ENCODE measurements at regions not wholly inside any gene's neighbourhood (a gene's known extent, or its start where the extent isn't known, plus 50 kb on each side); places are given as distances from the start of the nearest gene placed in this dataset.
"Not testable (repeated sequence)": the region's sequence is repeated elsewhere in the genome, so short reads cannot be mapped to it uniquely, and the experiment has no call there.

- H3K27ac ChIP-seq = no peak overlapping the region
- no peaks in the 10 kb centered on the region for H3K4me1 ChIP-seq
- no peaks in the 10 kb centered on the region for H3K36me3 ChIP-seq
- H3K4me3 ChIP-seq = no peak overlapping the region
- no peak for TF ChIP-seq Cebpa-rat (IDR thresholded peaks at IDR 0.05)
- H3K9me3 ChIP-seq (replicated peaks in 1 of 11) = peaks cover 25 to 76% (median 49%) of the 10 kb centered on the region in 11 experiments; a peak in 19 of 22 replicates
- no peak overlapping the region for H3K9ac ChIP-seq
- no peaks in the 10 kb centered on the region for H4K20me1 ChIP-seq
- H3K27me3 ChIP-seq = no peaks in the 10 kb centered on the region
- H3K4me2 ChIP-seq = no peak overlapping the region
These were observed 1686.8 kb downstream of the TP53TG3F start for GRCh38 chr16:35146031-35146710.

GRCh38 chr16:35146723-35147458 is 1687.5 kb downstream of the TP53TG3F start:
- no peak overlapping the region for H3K4me2 ChIP-seq
- H3K36me3 ChIP-seq = no peaks in the 10 kb centered on the region
- no peaks in the 10 kb centered on the region for H3K4me1 ChIP-seq
- H3K9me3 ChIP-seq (replicated peaks in 1 of 11) = peaks cover 25 to 72% (median 49%) of the 10 kb centered on the region in 11 experiments; a peak in 19 of 22 replicates
- H4K20me1 ChIP-seq = no peaks in the 10 kb centered on the region
- H3K27me3 ChIP-seq = no peaks in the 10 kb centered on the region
- H3K27ac ChIP-seq = no peak overlapping the region
- no peak for TF ChIP-seq Cebpa-rat (IDR thresholded peaks at IDR 0.05)
- H3K4me3 ChIP-seq = no peak overlapping the region
- no peak overlapping the region for H3K9ac ChIP-seq

GRCh38 chr16:35147556-35148504 is 1688.4 kb downstream of the TP53TG3F start:
- Histone ChIP-seq H3K36me3 (no peaks in the 10 kb centered on the region), H3K27ac (no peak overlapping the region), H3K9ac (no peak overlapping the region), H3K4me1 (no peaks in the 10 kb centered on the region), H4K20me1 (no peaks in the 10 kb centered on the region), H3K27me3 (no peaks in the 10 kb centered on the region), H3K4me2 (no peak overlapping the region), H3K4me3 (no peak overlapping the region), H3K9me3 (replicated peaks in 1 of 11) (peaks cover 23 to 67% (median 48%) of the 10 kb centered on the region in 11 experiments; a peak in 19 of 22 replicates)
- no peak for TF ChIP-seq Cebpa-rat (IDR thresholded peaks at IDR 0.05)

GRCh38 chr16:35148748-35149147 is 1689.3 kb downstream of the TP53TG3F start:
- Histone ChIP-seq H4K20me1 (no peaks in the 10 kb centered on the region), H3K4me1 (no peaks in the 10 kb centered on the region), H3K4me3 (no peak overlapping the region), H3K36me3 (no peaks in the 10 kb centered on the region), H3K4me2 (no peak overlapping the region), H3K9ac (no peak overlapping the region), H3K9me3 (replicated peaks in 1 of 11) (peaks cover 13 to 59% (median 39%) of the 10 kb centered on the region in 11 experiments; a peak in 19 of 22 replicates), H3K27me3 (no peaks in the 10 kb centered on the region), H3K27ac (no peak overlapping the region)
- no peak for TF ChIP-seq Cebpa-rat (IDR thresholded peaks at IDR 0.05)

GRCh38 chr16:35149550-35149949 is 1690.1 kb downstream of the TP53TG3F start:
- no peak overlapping the region for H3K9ac ChIP-seq
- no peak overlapping the region for H3K27ac ChIP-seq
- no peaks in the 10 kb centered on the region for H3K4me1 ChIP-seq
- H3K4me2 ChIP-seq = no peak overlapping the region
- no peaks in the 10 kb centered on the region for H3K27me3 ChIP-seq
- H3K4me3 ChIP-seq = no peak overlapping the region
- TF ChIP-seq Cebpa-rat (IDR thresholded peaks at IDR 0.05) = no peak
- H3K9me3 ChIP-seq (replicated peaks in 1 of 11) = peaks cover 5 to 51% (median 31%) of the 10 kb centered on the region in 11 experiments; a peak in 17 of 22 replicates
- no peaks in the 10 kb centered on the region for H4K20me1 ChIP-seq
- H3K36me3 ChIP-seq = no peaks in the 10 kb centered on the region

- Histone ChIP-seq H3K9me3 (replicated peaks in 1 of 11) (peaks cover 0 to 39% (median 18%) of the 10 kb centered on the region in 11 experiments; a peak in 14 of 22 replicates), H3K27ac (no peak overlapping the region), H3K4me1 (no peaks in the 10 kb centered on the region), H3K9ac (no peak overlapping the region), H4K20me1 (no peaks in the 10 kb centered on the region), H3K36me3 (no peaks in the 10 kb centered on the region), H3K27me3 (no peaks in the 10 kb centered on the region), H3K4me3 (no peak overlapping the region), H3K4me2 (no peak overlapping the region)
- no peak for TF ChIP-seq Cebpa-rat (IDR thresholded peaks at IDR 0.05)
These were observed 1691.4 kb downstream of the TP53TG3F start for GRCh38 chr16:35150805-35151312.

GRCh38 chr16:35152067-35152627 is 1692.7 kb downstream of the TP53TG3F start:
- Histone ChIP-seq H3K27ac (no peak overlapping the region), H3K4me3 (no peak overlapping the region), H4K20me1 (no peaks in the 10 kb centered on the region), H3K4me2 (no peak overlapping the region), H3K9me3 (replicated peaks in 1 of 11) (peaks cover 0 to 28% (median 7%) of the 10 kb centered on the region in 11 experiments; a peak in 13 of 22 replicates), H3K27me3 (no peaks in the 10 kb centered on the region), H3K4me1 (no peaks in the 10 kb centered on the region), H3K36me3 (no peaks in the 10 kb centered on the region), H3K9ac (no peak overlapping the region)
- no peak for TF ChIP-seq Cebpa-rat (IDR thresholded peaks at IDR 0.05)

GRCh38 chr16:35154627-35155026 is 1695.2 kb downstream of the TP53TG3F start:
- Histone ChIP-seq H3K27me3 (no peaks in the 10 kb centered on the region), H3K4me1 (no peaks in the 10 kb centered on the region), H3K36me3 (no peaks in the 10 kb centered on the region), H3K9ac (no peak overlapping the region), H3K9me3 (replicated peaks in 1 of 11) (peaks cover 0 to 19% (median 8%) of the 10 kb centered on the region in 11 experiments; a peak in 11 of 22 replicates), H3K4me3 (no peak overlapping the region), H3K27ac (no peak overlapping the region), H3K4me2 (no peak overlapping the region), H4K20me1 (no peaks in the 10 kb centered on the region)
- no peak for TF ChIP-seq Cebpa-rat (IDR thresholded peaks at IDR 0.05)

- not testable (repeated sequence) for H3K4me2 ChIP-seq; H3K36me3 ChIP-seq; H3K27ac ChIP-seq; H3K9me3 ChIP-seq (replicated peaks in 1 of 11); H3K4me3 ChIP-seq; H3K9ac ChIP-seq; H4K20me1 ChIP-seq; H3K27me3 ChIP-seq; H3K4me1 ChIP-seq
These were observed 1698.1 kb downstream of the TP53TG3F start for GRCh38 chr16:35157549-35157948.

GRCh38 chr16:35169324-35169723 is 1709.9 kb downstream of the TP53TG3F start:
- peaks cover 8 to 26% (median 13%) of the 10 kb centered on the region in 11 experiments; a peak in 18 of 22 replicates for H3K9me3 ChIP-seq (replicated peaks in 1 of 11)
- not testable (repeated sequence) for H3K4me3 ChIP-seq

GRCh38 chr16:35170061-35170460 is 1710.6 kb downstream of the TP53TG3F start:
- not testable (repeated sequence) for H3K9ac ChIP-seq, H4K20me1 ChIP-seq, H3K4me1 ChIP-seq, H3K4me3 ChIP-seq, H3K4me2 ChIP-seq, H3K36me3 ChIP-seq, H3K27ac ChIP-seq, H3K27me3 ChIP-seq
- H3K9me3 ChIP-seq (replicated peaks in 1 of 11) = peaks cover 8 to 26% (median 13%) of the 10 kb centered on the region in 11 experiments; a peak in 18 of 22 replicates

More at GRCh38 chr16:35169324-35169723, 1709.9 kb downstream of the TP53TG3F start:
- not testable (repeated sequence) for H3K9ac ChIP-seq, H3K36me3 ChIP-seq, H3K4me2 ChIP-seq, H3K27me3 ChIP-seq, H4K20me1 ChIP-seq, H3K27ac ChIP-seq, H3K4me1 ChIP-seq

All from BLaER1 treated with 17β-estradiol and CSF1 and Interleukin-3, amounts not matched to agents 10 nM and 100 nM (cell line).